Stomach (tissue), 4 donors: ENCODE measurements at regions not wholly inside any gene's neighbourhood (a gene's known extent, or its start where the extent isn't known, plus 50 kb on each side); places are given as distances from the start of the nearest gene placed in this dataset.

Experiments used
- CTCF ChIP-seq, 7 experiments: fragments of 450-650 bp in 4 of 7; fragments of 200-600 bp in 3 of 7; sonication (generic) in 3 of 7; IDR thresholded peaks; one replicate each; pipeline ENCODE4 v1.5.1; 2016 to 2019; ENCODE audit warnings: antibody characterized with exemption in 7 of 7, control low read depth in 2 of 7, mild to moderate bottlenecking in 1 of 7
- EP300 ChIP-seq: sonication (generic); formaldehyde crosslinking; IDR thresholded peaks from one replicate; pipeline ENCODE4 v1.6.1; 2017; ENCODE audit warnings: antibody characterized with exemption
- POLR2A ChIP-seq, 4 donors: fragments of 450-650 bp; IDR thresholded peaks; one replicate each; pipeline ENCODE4 v1.6.1; 2016; ENCODE audit warnings: antibody characterized with exemption in 4 of 4, control low read depth in 2 of 4, mild to moderate bottlenecking in 1 of 4, moderate library complexity in 1 of 4

GRCh38 chr10:94077042-94077441, 83.3 kb downstream of the PLCE1 start:
- TF ChIP-seq CTCF (IDR thresholded peaks at IDR 0.05) = no peak
- TF ChIP-seq POLR2A (IDR thresholded peaks at IDR 0.05) = no peak
- no peak for TF ChIP-seq EP300
